ENCODE measurements at regions not wholly inside any gene's neighbourhood (a gene's known extent, or its start where the extent isn't known, plus 50 kb on each side); places are given as distances from the start of the nearest gene placed in this dataset.

GRCh38 chr11:70729949-70730348 is 331.6 kb downstream of the CTTN start:
- H3K27ac ChIP-seq, result no peak overlapping the region
- no peak for DNase-seq (ENCODE audit: low read depth, low spot score)

DNA sequence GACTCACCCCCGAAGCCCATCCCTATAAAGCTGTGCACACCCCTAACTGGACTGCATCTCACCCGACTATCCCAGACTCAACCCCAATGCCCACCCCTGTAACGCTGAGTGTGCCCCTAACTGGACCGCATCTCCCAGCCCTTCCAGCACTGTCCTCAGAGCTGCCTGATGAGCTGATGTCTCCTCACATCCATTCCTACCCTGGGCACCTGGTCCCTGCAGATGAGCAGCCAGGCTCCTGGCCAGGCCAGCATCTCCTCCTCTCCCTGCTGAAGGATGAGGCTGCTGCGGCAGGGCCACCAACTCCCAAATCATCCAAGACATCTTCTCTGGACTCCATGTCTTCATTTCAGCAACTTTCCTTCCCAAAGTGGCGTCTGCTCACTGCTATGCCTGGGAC is 332.1 kb downstream of the CTTN start:
- H3K27ac ChIP-seq, result no peak overlapping the region
- no peak for DNase-seq (ENCODE audit: low read depth, low spot score)

GRCh38 chr11:70731271-70732022 is 333.1 kb downstream of the CTTN start:
- DNase-seq (ENCODE audit: low read depth, low spot score), result no peak

GRCh38 chr11:70732023-70732880 is 333.9 kb downstream of the CTTN start:
- H3K27ac ChIP-seq, result no peak overlapping the region
- no peak for DNase-seq (ENCODE audit: low read depth, low spot score)

More at GRCh38 chr11:70731271-70732022, 333.1 kb downstream of the CTTN start:
- no peak overlapping the region for H3K27ac ChIP-seq

- H3K27ac ChIP-seq, result no peak overlapping the region
- no peak for DNase-seq (ENCODE audit: low read depth, low spot score)
Measured at GRCh38 chr11:70732881-70733196, 334.5 kb downstream of the CTTN start.

- H3K27ac ChIP-seq, result no peak overlapping the region
- DNase-seq (ENCODE audit: low read depth, low spot score), result no peak
Measured at GRCh38 chr11:70733327-70734325, 335.3 kb downstream of the CTTN start.

DNA sequence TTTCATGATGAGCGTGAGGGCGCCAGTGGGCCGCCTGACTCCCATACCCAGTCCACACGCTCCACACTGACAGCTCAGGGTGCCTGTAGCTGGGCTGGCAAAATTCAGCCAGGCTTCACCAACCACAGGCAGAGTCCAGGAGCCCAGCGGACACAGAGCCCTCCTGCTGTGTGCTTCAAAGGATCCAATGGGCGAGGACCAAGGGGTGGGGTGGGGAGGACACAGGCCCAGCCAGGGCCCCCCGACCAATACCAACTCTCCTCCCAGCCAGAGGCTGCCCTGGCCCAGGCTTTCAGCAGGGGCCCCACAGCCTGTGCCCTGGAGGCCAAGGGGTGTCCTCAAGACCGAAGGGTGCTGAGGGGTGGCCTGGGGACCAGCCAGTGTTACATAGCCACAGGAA is 336.1 kb downstream of the CTTN start:
- no peak overlapping the region for H3K27ac ChIP-seq
- DNase-seq (ENCODE audit: low read depth, low spot score), result no peak

DNA sequence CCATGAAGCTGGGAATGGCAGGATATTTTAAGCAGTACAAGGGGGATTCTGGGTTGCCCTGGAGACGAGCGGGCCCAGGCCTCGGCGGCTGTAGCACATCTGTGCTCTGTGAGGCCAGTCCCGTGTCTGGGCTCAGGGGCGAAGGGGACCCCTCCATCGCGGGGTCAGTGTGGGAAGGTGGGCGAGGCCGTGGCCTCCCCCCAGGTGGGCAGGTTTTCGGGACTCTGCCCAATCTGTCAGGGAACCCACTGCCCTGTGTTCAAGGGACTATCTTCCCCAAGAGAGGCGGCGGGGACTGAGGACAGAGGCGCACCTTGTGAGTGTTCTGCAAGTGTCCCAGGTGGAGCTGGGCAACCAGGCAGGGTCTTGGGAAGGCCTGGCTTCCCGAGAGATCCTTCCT is 336.6 kb downstream of the CTTN start:
- H3K27ac ChIP-seq, result no peak overlapping the region
- no peak for DNase-seq (ENCODE audit: low read depth, low spot score)

- DNase-seq (ENCODE audit: low read depth, low spot score), result no peak
Measured at GRCh38 chr11:70735976-70736375, 337.6 kb downstream of the CTTN start.

GRCh38 chr11:70736461-70736860 is 338.1 kb downstream of the CTTN start:
- no peak for DNase-seq (ENCODE audit: low read depth, low spot score)
- H3K27ac ChIP-seq, result no peak overlapping the region

More at GRCh38 chr11:70735976-70736375, 337.6 kb downstream of the CTTN start:
- H3K27ac ChIP-seq, result no peak overlapping the region

DNA sequence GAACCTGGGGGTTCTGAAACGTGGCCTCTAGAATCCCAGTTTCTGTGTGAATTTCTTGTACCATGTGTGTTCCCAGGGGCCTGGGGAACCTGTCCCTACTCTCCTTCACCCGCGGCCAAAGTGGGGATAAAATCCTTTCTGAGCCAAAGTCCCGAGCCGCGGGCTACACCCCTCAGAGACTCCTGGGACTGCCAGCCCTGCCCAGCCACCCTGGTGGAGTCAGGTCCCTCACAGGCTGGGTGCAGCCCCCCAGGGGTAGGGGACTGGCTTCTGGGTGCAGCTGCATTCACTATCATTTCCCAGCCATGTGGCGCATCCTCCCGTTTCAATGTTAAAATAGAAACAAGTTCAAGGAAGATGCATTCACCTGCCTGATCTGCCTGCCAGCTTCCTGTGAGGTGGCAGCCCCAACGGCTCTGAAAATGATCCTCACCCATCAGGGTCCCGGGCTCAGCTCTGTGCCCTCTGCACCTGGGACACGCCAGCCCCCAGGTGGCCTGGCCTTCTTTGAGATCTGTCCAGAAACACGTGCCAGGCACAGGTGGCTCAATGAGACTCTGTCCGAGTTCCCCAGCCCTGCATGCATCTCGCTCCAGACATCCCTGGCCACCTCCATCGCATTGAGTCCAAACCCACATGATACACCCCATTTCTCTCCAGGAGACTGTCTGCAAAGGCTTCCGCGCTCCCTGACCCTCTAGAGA is 338.8 kb downstream of the CTTN start:
- H3K27ac ChIP-seq, result no peak overlapping the region
- DNase-seq (ENCODE audit: low read depth, low spot score), result no peak

GRCh38 chr11:70737816-70738630 is 339.7 kb downstream of the CTTN start:
- DNase-seq (ENCODE audit: low read depth, low spot score), result no peak
- no peak overlapping the region for H3K27ac ChIP-seq

DNA sequence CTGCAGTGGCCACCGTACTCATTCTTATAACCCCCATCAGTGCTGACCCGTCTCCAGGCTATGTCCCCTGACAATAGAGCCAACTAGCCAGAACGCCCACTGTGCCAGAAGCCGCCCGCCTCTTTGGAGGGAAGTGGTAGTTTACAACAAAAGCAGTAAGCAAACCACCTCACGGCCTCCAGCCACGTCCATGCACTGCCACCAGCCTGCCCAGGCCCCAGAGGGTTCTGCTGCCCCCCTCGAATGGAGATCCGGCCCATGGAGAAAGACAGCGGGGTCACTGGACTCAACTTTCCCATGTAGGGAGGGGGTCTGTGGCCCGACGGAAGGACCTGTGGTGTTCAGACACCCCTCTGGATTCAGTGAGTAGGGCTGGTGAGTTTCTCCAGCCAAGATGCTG is 340.3 kb downstream of the CTTN start:
- DNase-seq (ENCODE audit: low read depth, low spot score), result no peak
- H3K27ac ChIP-seq, result no peak overlapping the region

- no peak overlapping the region for H3K27ac ChIP-seq
- DNase-seq (ENCODE audit: low read depth, low spot score), result no peak
Measured at GRCh38 chr11:70739091-70739490, 340.8 kb downstream of the CTTN start.

- H3K27ac ChIP-seq, result no peak overlapping the region
- no peak for DNase-seq (ENCODE audit: low read depth, low spot score)
Measured at GRCh38 chr11:70739811-70740487, 341.6 kb downstream of the CTTN start.

DNA sequence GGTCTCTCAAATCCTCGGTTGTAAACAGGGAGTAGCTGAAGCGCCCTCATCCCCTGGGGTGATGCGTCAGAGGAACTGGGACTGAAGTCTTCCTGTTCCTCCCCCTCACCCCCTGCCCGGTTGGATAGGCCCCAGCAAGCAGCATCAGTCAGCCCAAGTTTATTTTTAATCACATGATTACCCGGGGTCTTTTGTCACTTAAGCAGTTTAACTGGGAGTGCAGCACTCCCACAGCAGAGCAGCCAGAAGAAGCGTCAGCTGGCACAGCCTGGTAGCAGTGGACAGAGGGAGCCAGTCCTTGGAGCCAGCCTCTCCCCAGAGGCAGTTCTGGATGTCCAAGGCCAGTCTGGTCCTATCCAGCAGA is 342.1 kb downstream of the CTTN start:
- no peak overlapping the region for H3K27ac ChIP-seq
- no peak for DNase-seq (ENCODE audit: low read depth, low spot score)

DNA sequence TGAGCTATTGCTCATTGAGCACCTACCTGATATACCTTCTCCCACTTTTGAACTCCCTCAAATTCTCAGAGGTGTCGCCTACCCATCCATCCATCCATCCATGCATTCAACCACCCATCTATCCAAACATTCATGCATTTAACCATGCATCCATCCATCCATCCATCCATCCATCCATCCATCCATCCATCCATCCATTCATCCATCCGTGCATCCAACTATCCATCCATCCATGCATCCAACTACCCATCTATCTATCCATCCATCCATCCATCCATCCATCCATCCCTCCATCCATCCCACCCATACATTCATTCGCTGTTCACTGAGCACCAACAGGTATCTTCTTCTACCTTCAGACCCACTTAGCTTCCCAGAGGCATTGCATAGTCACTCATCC is 342.8 kb downstream of the CTTN start:
- no peak overlapping the region for H3K27ac ChIP-seq
- no peak for DNase-seq (ENCODE audit: low read depth, low spot score)

- no peak for DNase-seq (ENCODE audit: low read depth, low spot score)
- no peak overlapping the region for H3K27ac ChIP-seq
Measured at GRCh38 chr11:70742553-70743291, 344.4 kb downstream of the CTTN start.

All from epithelial cell of prostate (primary cell).